Breast epithelium (tissue), 3 donors: ENCODE measurements at regions not wholly inside any gene's neighbourhood (a gene's known extent, or its start where the extent isn't known, plus 50 kb on each side); places are given as distances from the start of the nearest gene placed in this dataset.

ENCODE experiments used
- POLR2A ChIP-seq: fragments of 450-650 bp; IDR thresholded peaks from one replicate; pipeline ENCODE4 v1.6.1; 2016; ENCODE audit warnings: antibody characterized with exemption, mild to moderate bottlenecking, moderate library complexity
- TF ChIP-seq, protein P1 (sequence below), 3 donors: fragments of 450-650 bp; IDR thresholded peaks; one replicate each; pipeline ENCODE4 v1.5.1; 2016 to 2017; ENCODE audit warnings: antibody characterized with exemption in 3 of 3, mild to moderate bottlenecking in 3 of 3, moderate library complexity in 3 of 3

DNA sequence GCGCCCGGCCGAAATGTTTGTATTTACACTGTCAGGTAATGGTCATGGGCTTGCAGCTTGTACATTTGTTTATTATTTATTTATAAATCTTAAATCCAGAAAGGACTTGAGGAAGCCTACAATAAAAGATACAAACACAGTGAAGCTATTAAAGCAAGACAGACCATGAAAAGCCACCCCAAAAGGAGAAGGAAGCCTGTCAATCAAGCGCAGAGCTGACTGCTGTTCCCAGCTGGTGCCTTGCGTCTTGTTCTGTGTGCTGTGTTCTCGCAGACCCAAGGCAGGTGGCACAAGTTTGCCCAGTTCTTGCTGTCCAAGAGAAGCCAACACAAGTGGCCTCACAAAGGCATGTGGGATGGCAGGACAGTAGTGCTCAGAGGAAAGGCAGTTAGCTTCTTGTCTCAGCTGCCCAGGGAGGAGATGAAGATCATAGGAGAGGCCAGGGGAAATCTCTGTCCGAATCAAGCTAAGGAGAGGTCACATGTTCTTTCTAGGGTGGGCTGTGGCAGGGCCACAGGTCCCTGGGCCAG is 73.2 kb downstream of the SLC25A47 start:
- no peak for TF ChIP-seq POLR2A
- TF ChIP-seq, protein P1, sequence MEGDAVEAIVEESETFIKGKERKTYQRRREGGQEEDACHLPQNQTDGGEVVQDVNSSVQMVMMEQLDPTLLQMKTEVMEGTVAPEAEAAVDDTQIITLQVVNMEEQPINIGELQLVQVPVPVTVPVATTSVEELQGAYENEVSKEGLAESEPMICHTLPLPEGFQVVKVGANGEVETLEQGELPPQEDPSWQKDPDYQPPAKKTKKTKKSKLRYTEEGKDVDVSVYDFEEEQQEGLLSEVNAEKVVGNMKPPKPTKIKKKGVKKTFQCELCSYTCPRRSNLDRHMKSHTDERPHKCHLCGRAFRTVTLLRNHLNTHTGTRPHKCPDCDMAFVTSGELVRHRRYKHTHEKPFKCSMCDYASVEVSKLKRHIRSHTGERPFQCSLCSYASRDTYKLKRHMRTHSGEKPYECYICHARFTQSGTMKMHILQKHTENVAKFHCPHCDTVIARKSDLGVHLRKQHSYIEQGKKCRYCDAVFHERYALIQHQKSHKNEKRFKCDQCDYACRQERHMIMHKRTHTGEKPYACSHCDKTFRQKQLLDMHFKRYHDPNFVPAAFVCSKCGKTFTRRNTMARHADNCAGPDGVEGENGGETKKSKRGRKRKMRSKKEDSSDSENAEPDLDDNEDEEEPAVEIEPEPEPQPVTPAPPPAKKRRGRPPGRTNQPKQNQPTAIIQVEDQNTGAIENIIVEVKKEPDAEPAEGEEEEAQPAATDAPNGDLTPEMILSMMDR (IDR thresholded peaks at IDR 0.05) = no peak
